K562 (cell line): ENCODE measurements at regions not wholly inside any gene's neighbourhood (a gene's known extent, or its start where the extent isn't known, plus 50 kb on each side); places are given as distances from the start of the nearest gene placed in this dataset.

Source experiments
- ATAC-seq: fragments of 200-7000 bp; cut with Tn5 transposase; 3 replicates; pipeline ENCODE4 v1.9.1; 2020; ENCODE audit warnings: moderate library complexity
- BruUV-seq: library from RNA; stranded (reverse); fragments of 400-500 nt; replicated peaks from 2 replicates; lab custom pipeline; 2021; lab: Mats Ljungman, UMichigan
- CTCF ChIA-PET: fragments of 300-600 bp; formaldehyde crosslinking; extraction: SDS; loops from one replicate; lab custom pipeline; 2021; ENCODE audit warnings: low intra/inter-chr PET ratio; lab: Yijun Ruan, JAX
- POLR2A ChIA-PET: fragments of 300-600, 350-650 bp; sonication (Branson Sonifier 250); formaldehyde crosslinking; extraction: SDS; loops from one replicate; lab custom pipeline; 2021; ENCODE audit warnings: antibody characterized with exemption, inconsistent platforms; lab: Yijun Ruan, JAX
- DNase-seq, 4 experiments: peaks; one replicate each; pipeline versions ENCODE4 v3.0.0 to v3.0.0-alpha.2; 2011 to 2018; ENCODE audit warnings: low spot score in 3 of 4, mixed read lengths in 3 of 4; ENCODE audit errors: extremely low read depth in 1 of 4
- FAIRE-seq: peaks from 2 replicates; lab custom pipeline; 2011; peaks lifted over from hg19 to GRCh38; lab: Jason Lieb, UNC
- H2AFZ ChIP-seq: 2 replicates; pipeline ENCODE4 v1.6.0; 2011; ENCODE audit warnings: low read depth, low read length, control low read depth, inconsistent platforms
- H3K27ac ChIP-seq: fragments of 200-600 bp; 3 replicates; pipeline ENCODE4 v1.8.0; 2011; ENCODE audit warnings: low read depth, mild to moderate bottlenecking, control low read depth, inconsistent platforms, low read length, moderate library complexity, mixed read lengths; ENCODE audit errors: extremely low read depth
- H3K27me3 ChIP-seq, 2 experiments: fragments of 300-600 bp in 1 of 2; 2 replicates in 1 of 2; 3 replicates in 1 of 2; pipeline versions ENCODE4 v1.6.0 to v1.8.0; 2011; ENCODE audit warnings: inconsistent platforms in 2 of 2, low read length in 2 of 2, mild to moderate bottlenecking in 1 of 2, mixed read lengths in 1 of 2, moderate library complexity in 1 of 2; ENCODE audit not compliant: control insufficient read depth in 2 of 2, insufficient read depth in 2 of 2
- H3K36me3 ChIP-seq: fragments of 300-600 bp; 3 replicates; pipeline ENCODE4 v1.8.0; 2011; ENCODE audit warnings: mild to moderate bottlenecking, low read length, inconsistent platforms; ENCODE audit not compliant: control insufficient read depth, insufficient read depth
- H3K4me1 ChIP-seq, 2 experiments: fragments of 200-600 bp in 1 of 2; replicated peaks in 1 of 2; 2 replicates in 1 of 2; 3 replicates in 1 of 2; pipeline versions ENCODE4 v1.5.1 to v1.8.0; 2011; ENCODE audit warnings: inconsistent platforms in 2 of 2, low read length in 2 of 2, mild to moderate bottlenecking in 1 of 2, mixed read lengths in 1 of 2, moderate library complexity in 1 of 2; ENCODE audit not compliant: control insufficient read depth in 2 of 2, insufficient read depth in 2 of 2
- H3K4me2 ChIP-seq: 2 replicates; pipeline ENCODE4 v1.6.1; 2011; ENCODE audit warnings: low read length, control low read depth, inconsistent platforms, mixed read lengths; ENCODE audit not compliant: insufficient read depth
- H3K4me3 ChIP-seq: fragments of 200-600 bp; sonication (generic), shearing (Covaris generic); 2 replicates; pipeline ENCODE4 v1.5.1; 2016; ENCODE audit warnings: control low read depth, inconsistent platforms
- H3K79me2 ChIP-seq: fragments of 200-600 bp; 3 replicates; pipeline ENCODE4 v1.8.0; 2011; ENCODE audit warnings: low read length, inconsistent platforms; ENCODE audit not compliant: control insufficient read depth, insufficient read depth
- H3K9ac ChIP-seq, 2 experiments: 2 replicates each; pipeline versions ENCODE4 v1.6.0 to v1.6.1; 2011; ENCODE audit warnings: low read depth in 2 of 2, low read length in 2 of 2, control low read depth in 1 of 2, inconsistent platforms in 1 of 2, mild to moderate bottlenecking in 1 of 2, mixed read lengths in 1 of 2; ENCODE audit not compliant: insufficient read depth in 1 of 2
- H3K9me1 ChIP-seq: one replicate; pipeline ENCODE4 v1.6.0; 2011; ENCODE audit warnings: inconsistent platforms, mild to moderate bottlenecking, low read length, moderate library complexity; ENCODE audit not compliant: control insufficient read depth, insufficient read depth
- H3K9me3 ChIP-seq: replicated peaks from 2 replicates; pipeline ENCODE4 v1.5.1; 2011; ENCODE audit warnings: low read depth, low read length, inconsistent platforms; ENCODE audit not compliant: control insufficient read depth, insufficient read depth
- H4K20me1 ChIP-seq: replicated peaks from 2 replicates; pipeline ENCODE4 v1.6.1; 2011; ENCODE audit warnings: low read length, inconsistent platforms, mixed read lengths; ENCODE audit not compliant: control insufficient read depth, insufficient read depth
- CBX1 ChIP-seq: sonication (generic); IDR thresholded peaks from 2 replicates; pipeline ENCODE4 v1.6.1; 2016; ENCODE audit warnings: antibody characterized with exemption, low read depth, mild to moderate bottlenecking
- ERF ChIP-seq: fragments of 450-650 bp; formaldehyde crosslinking; IDR thresholded peaks from 2 replicates; pipeline ENCODE4 v1.4.0; 2020; ENCODE audit warnings: mild to moderate bottlenecking, mixed read lengths
- LARP7 ChIP-seq: fragments of 450-650 bp; IDR thresholded peaks from 2 replicates; pipeline ENCODE4 v1.6.1; 2016
- MLLT1 ChIP-seq, 2 experiments: fragments of 450-650 bp; IDR thresholded peaks; 2 replicates each; pipeline ENCODE4 v1.6.1; 2016
- PBX2 ChIP-seq, 2 experiments: IDR thresholded peaks in 1 of 2; conservative IDR thresholded peaks in 1 of 2; 2 replicates each; pipeline ENCODE4 v1.6.1; 2016; ENCODE audit warnings: low read depth in 2 of 2, mild to moderate bottlenecking in 1 of 2, missing compliant biosample characterization in 1 of 2, missing genetic modification characterization in 1 of 2, moderate library complexity in 1 of 2
- RBM22 ChIP-seq: fragments of 200-400 bp; formaldehyde crosslinking; IDR thresholded peaks from 2 replicates; pipeline ENCODE4 v1.6.1; 2018; ENCODE audit warnings: low read length, low read depth; ENCODE audit not compliant: poor library complexity, severe bottlenecking
- RFX1 ChIP-seq: fragments of 450-650 bp; IDR thresholded peaks from 2 replicates; pipeline ENCODE4 v1.6.1; 2016; ENCODE audit warnings: mild to moderate bottlenecking, moderate library complexity
- TCFL5 ChIP-seq: fragments of 250-450 bp; sonication (Bioruptor Pico); conservative IDR thresholded peaks from 2 replicates; pipeline ENCODE4 v1.6.1; 2021; ENCODE audit warnings: mild to moderate bottlenecking, moderate library complexity, matching md5 sums
- VEZF1 ChIP-seq: fragments of 200-800 bp; sonication (Bioruptor generic); IDR thresholded peaks from 2 replicates; pipeline ENCODE4 v1.6.1; 2017; ENCODE audit warnings: missing genetic modification characterization, missing compliant biosample characterization
- ZBTB2 ChIP-seq: fragments of 450-650 bp; IDR thresholded peaks from 2 replicates; pipeline ENCODE4 v1.6.1; 2016; ENCODE audit warnings: antibody characterized with exemption
- ZNF133 ChIP-seq: fragments of 250-450 bp; sonication (Bioruptor Pico); IDR thresholded peaks from 2 replicates; pipeline ENCODE4 v1.4.0; 2020; ENCODE audit warnings: mild to moderate bottlenecking
- ZNF436 ChIP-seq: fragments of 250-450, 450-650 bp; sonication (Bioruptor Pico); formaldehyde crosslinking; IDR thresholded peaks from 2 replicates; pipeline ENCODE4 v1.7.0; 2020; ENCODE audit warnings: mild to moderate bottlenecking
- WGBS: fragments of 100-300 bp; shearing (Covaris generic); methylation state at CpG from one replicate; pipeline ENCODE4 v1.1.6; 2016; ENCODE audit warnings: low coverage, mixed read lengths; ENCODE audit not compliant: insufficient coverage; ENCODE audit errors: missing lambda C conversion rate; 5-methylcytosine and 5-hydroxymethylcytosine counted together
- in situ Hi-C: fragments of 300-500 bp; cut with MboI; formaldehyde crosslinking; loops from 4 replicates; pipeline ENCODE4 v1.15.0; 2018; ENCODE audit warnings: inconsistent platforms, mixed read lengths
- intact Hi-C: fragments of 100-400 bp; cut with micrococcal nuclease; formaldehyde crosslinking; loops from 2 replicates; pipeline ENCODE4 v1.14.2; 2022

GRCh38 chr15:79513417-79513816 is 81.3 kb downstream of the MINAR1 start:
- ChIA-PET POLR2A (no interaction called here), CTCF (no interaction called here)
- H3K9me1 ChIP-seq: no peaks in the 10 kb centered on the region
- H3K27me3 ChIP-seq: no peaks in the 10 kb centered on the region; a peak in 1 of 5 replicates
- H3K27ac ChIP-seq: no peak overlapping the region
- no peak for DNase-seq
- H3K9me3 ChIP-seq: no peaks in the 10 kb centered on the region
- intact Hi-C loops: no loop called here
- no peaks in the 10 kb centered on the region for H3K36me3 ChIP-seq
- in situ Hi-C loops: no loop called here
- ATAC-seq: no peak
- H3K4me2 ChIP-seq: no peak overlapping the region
- H4K20me1 ChIP-seq: no peaks in the 10 kb centered on the region
- no peak overlapping the region for H2AFZ ChIP-seq
- H3K4me3 ChIP-seq: no peak overlapping the region
- BruUV-seq: no TSS peak
- H3K9ac ChIP-seq: no peak overlapping the region
- TF ChIP-seq ZBTB2 (no peak), TCFL5 (no peak), PBX2 (CRISPR knock-in tag; IDR thresholded peaks at IDR 0.05; ENCODE audit: low read depth) (no peak), PBX2 (tag; conservative IDR thresholded peaks at IDR 0.05; ENCODE audit: low read depth) (no peak), MLLT1 (IDR thresholded peaks at IDR 0.05) (no peak), ZNF436 (CRISPR knock-in tag) (no peak), LARP7 (no peak), RFX1 (no peak), ZNF133 (no peak), RBM22 (no peak), ERF (CRISPR knock-in tag) (no peak), VEZF1 (CRISPR knock-in tag) (no peak), CBX1 (no peak)
- TF ChIP-seq, all 486 proteins: peak for 0
- Histone ChIP-seq H3K4me1 (no peaks in the 10 kb centered on the region), H3K79me2 (no peaks in the 10 kb centered on the region)
- no peak for FAIRE-seq
- WGBS: 2% methylated on average over 8 of the region's 8 CpGs
